Calu3 (cell line): ENCODE measurements at regions not wholly inside any gene's neighbourhood (a gene's known extent, or its start where the extent isn't known, plus 50 kb on each side); places are given as distances from the start of the nearest gene placed in this dataset.

ENCODE experiments used
- BruUV-seq: library from RNA; stranded (reverse); fragments of 400-500 nt; replicated peaks from 2 replicates; lab custom pipeline; 2021; lab: Mats Ljungman, UMichigan
- CTCF ChIA-PET: fragments of 300-600 bp; sonication (Branson Sonifier 250); formaldehyde crosslinking; loops from one replicate; lab custom pipeline; 2022; ENCODE audit warnings: antibody characterized with exemption; lab: Charles Lee
- DNase-seq: peaks from one replicate; pipeline ENCODE4 v3.0.0; 2022
- H3K27ac Mint-ChIP-seq: one replicate; pipeline ENCODE4 v1.8.0; 2022; ENCODE audit warnings: mixed read lengths; ENCODE audit not compliant: unreplicated experiment
- H3K27me3 Mint-ChIP-seq: one replicate; pipeline ENCODE4 v1.8.0; 2022; ENCODE audit warnings: mixed read lengths; ENCODE audit not compliant: unreplicated experiment
- H3K36me3 Mint-ChIP-seq: one replicate; pipeline ENCODE4 v1.8.0; 2022; ENCODE audit warnings: mild to moderate bottlenecking, moderate library complexity, mixed read lengths; ENCODE audit not compliant: insufficient read depth, unreplicated experiment
- H3K4me1 Mint-ChIP-seq: one replicate; pipeline ENCODE4 v1.8.0; 2022; ENCODE audit warnings: mild to moderate bottlenecking, low read depth, mixed read lengths; ENCODE audit not compliant: unreplicated experiment
- H3K4me3 Mint-ChIP-seq: one replicate; pipeline ENCODE4 v1.8.0; 2022; ENCODE audit warnings: mild to moderate bottlenecking, low read depth, moderate library complexity, mixed read lengths; ENCODE audit not compliant: unreplicated experiment
- H3K9me3 Mint-ChIP-seq: one replicate; pipeline ENCODE4 v1.8.0; 2022; ENCODE audit warnings: low read depth, mixed read lengths; ENCODE audit not compliant: unreplicated experiment
- CTCF ChIP-seq: fragments of 200-600 bp; IDR thresholded peaks from one replicate; pipeline ENCODE4 v1.8.0; 2022; ENCODE audit warnings: antibody characterized with exemption; ENCODE audit not compliant: unreplicated experiment
- intact Hi-C: fragments of 100-400 bp; cut with micrococcal nuclease; formaldehyde crosslinking; loops from one replicate; pipeline ENCODE4 v1.10.0; 2022; ENCODE audit not compliant: unreplicated experiment

GRCh38 chr11:129618046-129618569 is 197.5 kb upstream of the TMEM45B start:
- Mint-ChIP-seq H3K4me3 (no peak overlapping the region), H3K4me1 (peaks cover 18% of the 10 kb centered on the region)
- TF ChIP-seq CTCF = no peak

GRCh38 chr11:129620237-129621104 is 195.2 kb upstream of the TMEM45B start:
- TF ChIP-seq CTCF = no peak
- Mint-ChIP-seq H3K4me1 (peaks cover 18% of the 10 kb centered on the region), H3K36me3 (no peaks in the 10 kb centered on the region), H3K27me3 (no peaks in the 10 kb centered on the region), H3K4me3 (no peak overlapping the region), H3K27ac (no peak overlapping the region), H3K9me3 (peaks cover 2% of the 10 kb centered on the region)
- no peak for DNase-seq
- CTCF ChIA-PET = no interaction called here
- BruUV-seq = no TSS peak
- intact Hi-C loops = no loop called here

More at GRCh38 chr11:129618046-129618569, 197.5 kb upstream of the TMEM45B start:
- CTCF ChIA-PET = no interaction called here
- no peaks in the 10 kb centered on the region for H3K36me3 Mint-ChIP-seq
- no peak for DNase-seq
- no TSS peak for BruUV-seq
- H3K27me3 Mint-ChIP-seq = no peaks in the 10 kb centered on the region
- H3K27ac Mint-ChIP-seq = no peak overlapping the region
- intact Hi-C loops = no loop called here
- H3K9me3 Mint-ChIP-seq = no peaks in the 10 kb centered on the region

- CTCF ChIA-PET = no interaction called here
- Mint-ChIP-seq H3K27me3 (no peaks in the 10 kb centered on the region), H3K36me3 (no peaks in the 10 kb centered on the region), H3K4me3 (no peak overlapping the region), H3K9me3 (peaks cover 2% of the 10 kb centered on the region), H3K4me1 (peaks cover 7% of the 10 kb centered on the region), H3K27ac (no peak overlapping the region)
- DNase-seq = no peak
- intact Hi-C loops = no loop called here
- BruUV-seq = no TSS peak
- TF ChIP-seq CTCF = no peak
Measured at GRCh38 chr11:129625930-129626329, 189.7 kb upstream of the TMEM45B start.

GRCh38 chr11:129631201-129631600 is 184.4 kb upstream of the TMEM45B start:
- H3K9me3 Mint-ChIP-seq = no peaks in the 10 kb centered on the region

More at GRCh38 chr11:129631201-129631600, 184.4 kb upstream of the TMEM45B start:
- TF ChIP-seq CTCF = no peak
- Mint-ChIP-seq H3K27ac (no peak overlapping the region), H3K4me3 (no peak overlapping the region), H3K4me1 (no peaks in the 10 kb centered on the region), H3K27me3 (no peaks in the 10 kb centered on the region), H3K36me3 (no peaks in the 10 kb centered on the region)
- CTCF ChIA-PET = no interaction called here
- intact Hi-C loops = no loop called here
- no peak for DNase-seq
- BruUV-seq = no TSS peak
